RWPE2 (cell line): ENCODE measurements at regions not wholly inside any gene's neighbourhood (a gene's known extent, or its start where the extent isn't known, plus 50 kb on each side); places are given as distances from the start of the nearest gene placed in this dataset.
"Not testable (repeated sequence)": the region's sequence is repeated elsewhere in the genome, so short reads cannot be mapped to it uniquely, and the experiment has no call there.

Source experiments
- ATAC-seq: fragments of 200-7000 bp; cut with Tn5 transposase; 3 replicates; pipeline ENCODE4 v1.9.1; 2021; ENCODE audit warnings: low read depth
- DNase-seq: peaks from one replicate; pipeline ENCODE4 v3.0.0-alpha.2; 2020; ENCODE audit warnings: low spot score
- H3K27ac ChIP-seq: fragments of 450-650 bp; 2 replicates; pipeline ENCODE4 v1.5.1; 2017; ENCODE audit warnings: mild to moderate bottlenecking; ENCODE audit not compliant: poor library complexity, severe bottlenecking
- H3K27me3 ChIP-seq: fragments of 250-450 bp; sonication (Bioruptor Pico); 2 replicates; pipeline ENCODE4 v1.5.1; 2021; ENCODE audit warnings: mild to moderate bottlenecking, moderate library complexity; ENCODE audit not compliant: insufficient read depth, poor library complexity, severe bottlenecking
- H3K36me3 ChIP-seq: fragments of 250-450 bp; sonication (Bioruptor Pico); 2 replicates; pipeline ENCODE4 v1.5.1; 2020; ENCODE audit warnings: low read depth, mild to moderate bottlenecking, moderate library complexity
- H3K4me1 ChIP-seq: fragments of 250-450 bp; sonication (Bioruptor Pico); 2 replicates; pipeline ENCODE4 v1.5.1; 2021; ENCODE audit warnings: mild to moderate bottlenecking, moderate library complexity; ENCODE audit not compliant: insufficient read depth, poor library complexity, severe bottlenecking
- H3K4me3 ChIP-seq: fragments of 250-450 bp; sonication (Bioruptor Pico); 2 replicates; pipeline ENCODE4 v1.5.1; 2021; ENCODE audit warnings: mild to moderate bottlenecking, moderate library complexity; ENCODE audit not compliant: severe bottlenecking
- H3K9me3 ChIP-seq: fragments of 250-450 bp; sonication (Bioruptor Pico); 2 replicates; pipeline ENCODE4 v1.5.1; 2021; ENCODE audit warnings: mild to moderate bottlenecking, moderate library complexity; ENCODE audit not compliant: severe bottlenecking
- CTCF ChIP-seq: fragments of 450-650 bp; IDR thresholded peaks from one replicate; pipeline ENCODE4 v1.5.1; 2017; ENCODE audit warnings: mild to moderate bottlenecking, moderate library complexity; ENCODE audit not compliant: poor library complexity, severe bottlenecking

- no peak overlapping the region for H3K27ac ChIP-seq
- DNase-seq: no peak
- TF ChIP-seq CTCF: no peak
- peak; percentile 41; the same call in 1 of the 3 replicates for ATAC-seq
- H3K4me1 ChIP-seq: no peaks in the 10 kb centered on the region
- no peaks in the 10 kb centered on the region for H3K36me3 ChIP-seq
- no peak overlapping the region for H3K4me3 ChIP-seq
- H3K27me3 ChIP-seq: no peaks in the 10 kb centered on the region
- H3K9me3 ChIP-seq: no peaks in the 10 kb centered on the region
Measured at GRCh38 chr12:31896514-31897039, 62.6 kb upstream of the RESF1 start.

GRCh38 chr12:31895449-31896150, 63.6 kb upstream of the RESF1 start:
- no peaks in the 10 kb centered on the region for H3K27me3 ChIP-seq
- H3K9me3 ChIP-seq: no peaks in the 10 kb centered on the region
- H3K27ac ChIP-seq: no peak overlapping the region
- no peak for DNase-seq
- no peak for ATAC-seq
- H3K36me3 ChIP-seq: no peaks in the 10 kb centered on the region
- H3K4me3 ChIP-seq: no peak overlapping the region
- no peaks in the 10 kb centered on the region for H3K4me1 ChIP-seq
- no peak for TF ChIP-seq CTCF

GRCh38 chr12:31890295-31891285, 68.6 kb upstream of the RESF1 start:
- no peak for DNase-seq
- Histone ChIP-seq H3K4me3 (no peak overlapping the region), H3K4me1 (no peaks in the 10 kb centered on the region), H3K9me3 (no peaks in the 10 kb centered on the region), H3K27ac (no peak overlapping the region), H3K36me3 (no peaks in the 10 kb centered on the region), H3K27me3 (no peaks in the 10 kb centered on the region)
- ATAC-seq: no peak
- no peak for TF ChIP-seq CTCF

DNA sequence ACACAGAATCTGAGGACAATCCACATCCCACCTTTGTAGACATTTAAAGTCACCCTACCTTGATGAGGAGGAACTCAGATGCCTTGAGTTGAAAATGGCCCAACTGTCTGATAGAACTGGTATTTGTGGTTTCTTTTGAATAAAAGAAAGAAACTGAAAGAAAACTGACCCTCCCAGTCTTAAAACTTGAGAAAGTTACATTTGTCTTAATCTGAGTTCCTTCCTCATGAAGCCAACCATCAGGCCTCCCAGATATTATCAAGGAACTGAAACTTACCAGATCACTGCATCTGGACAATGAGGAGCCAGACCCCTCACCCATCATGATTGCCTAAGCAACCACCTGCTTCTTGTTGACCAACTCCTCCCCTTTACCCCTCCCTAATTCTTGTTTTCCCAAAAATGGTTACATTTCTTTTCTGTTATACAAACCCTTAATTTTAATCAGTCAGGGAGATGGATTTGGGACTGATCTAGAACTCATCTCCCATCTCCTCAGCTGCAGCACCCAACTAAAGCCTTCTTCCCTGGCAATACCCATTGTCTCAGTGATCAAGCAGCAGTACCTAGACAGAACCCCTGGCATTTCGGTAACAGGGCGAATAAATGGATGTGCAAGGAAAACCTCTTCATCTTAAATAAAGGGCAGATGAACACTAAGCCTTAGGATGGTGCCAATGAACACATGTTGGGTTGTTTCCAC, 72.0 kb upstream of the RESF1 start:
- no peak for TF ChIP-seq CTCF
- H3K9me3 ChIP-seq: no peaks in the 10 kb centered on the region
- no peaks in the 10 kb centered on the region for H3K4me1 ChIP-seq
- H3K4me3 ChIP-seq: no peak overlapping the region
- H3K36me3 ChIP-seq: no peaks in the 10 kb centered on the region
- H3K27ac ChIP-seq: no peak overlapping the region
- no peaks in the 10 kb centered on the region for H3K27me3 ChIP-seq
- no peak for ATAC-seq
- no peak for DNase-seq

DNA sequence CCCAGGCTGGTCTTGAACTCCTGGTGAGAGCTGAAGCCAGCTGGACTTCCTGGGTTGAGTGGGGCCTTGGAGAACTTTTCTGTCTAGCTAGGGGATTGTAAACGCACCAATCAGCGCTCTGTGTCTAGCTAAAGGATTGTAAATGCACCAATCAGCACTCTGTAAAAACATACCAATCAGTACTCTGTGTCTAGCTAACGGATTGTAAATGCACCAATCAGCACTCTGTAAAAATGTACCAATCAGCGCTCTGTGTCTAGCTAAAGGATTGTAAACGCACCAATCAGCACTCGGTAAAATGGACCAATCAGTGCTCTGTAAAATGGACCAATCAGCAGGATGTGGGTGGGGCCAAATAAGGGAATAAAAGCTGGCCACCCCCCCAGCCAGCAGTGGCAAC, 76.5 kb upstream of the RESF1 start:
- H3K4me1 ChIP-seq, ATAC-seq, DNase-seq, H3K36me3 ChIP-seq, H3K4me3 ChIP-seq, H3K9me3 ChIP-seq, H3K27me3 ChIP-seq, H3K27ac ChIP-seq: not testable (repeated sequence)
